ENCODE measurements at regions not wholly inside any gene's neighbourhood (a gene's known extent, or its start where the extent isn't known, plus 50 kb on each side); places are given as distances from the start of the nearest gene placed in this dataset.

GRCh38 chr9:31868830-31869229 is 515.6 kb upstream of the ACO1 start:
- no peak for TF ChIP-seq CTCF (IDR thresholded peaks at IDR 0.05; ENCODE audit: control extremely low read depth, extremely low read depth, low read depth, missing control alignments)
- CTCF ChIA-PET: no interaction called here
- no peak for DNase-seq (ENCODE audit: extremely low spot score)
- POLR2A ChIA-PET: no interaction called here

GRCh38 chr9:31870276-31870675 is 514.2 kb upstream of the ACO1 start:
- POLR2A ChIA-PET: no interaction called here
- no peak for DNase-seq (ENCODE audit: extremely low spot score)
- no peak for TF ChIP-seq CTCF (IDR thresholded peaks at IDR 0.05; ENCODE audit: control extremely low read depth, extremely low read depth, low read depth, missing control alignments)
- CTCF ChIA-PET: interaction anchor here (1.6 kb wide), 1 partner anchor 11 kb away, joined by 3 read pairs; no protein-coding TSS in a partner anchor

- no peak for TF ChIP-seq CTCF (IDR thresholded peaks at IDR 0.05; ENCODE audit: control extremely low read depth, extremely low read depth, low read depth, missing control alignments)
- DNase-seq (ENCODE audit: extremely low spot score): no peak
- ChIA-PET CTCF (interaction anchor here (1.3 kb wide), 1 partner anchor 10 kb away, joined by 3 read pairs; no protein-coding TSS in a partner anchor), POLR2A (no interaction called here)
These were observed 510.7 kb upstream of the ACO1 start for GRCh38 chr9:31873722-31874121.

- ChIA-PET POLR2A (no interaction called here), CTCF (no interaction called here)
- no peak for TF ChIP-seq CTCF (IDR thresholded peaks at IDR 0.05; ENCODE audit: control extremely low read depth, extremely low read depth, low read depth, missing control alignments)
- DNase-seq (ENCODE audit: extremely low spot score): no peak
These were observed 490.4 kb upstream of the ACO1 start for GRCh38 chr9:31894008-31894407.

- ChIA-PET CTCF (no interaction called here), POLR2A (no interaction called here)
- no peak for TF ChIP-seq CTCF (IDR thresholded peaks at IDR 0.05; ENCODE audit: control extremely low read depth, extremely low read depth, low read depth, missing control alignments)
- DNase-seq (ENCODE audit: extremely low spot score): no peak
These were observed 476.1 kb upstream of the ACO1 start for GRCh38 chr9:31908158-31908890.

GRCh38 chr9:31908891-31909480 is 475.5 kb upstream of the ACO1 start:
- CTCF ChIA-PET: no interaction called here
- no peak for DNase-seq (ENCODE audit: extremely low spot score)
- POLR2A ChIA-PET: no interaction called here
- TF ChIP-seq CTCF (IDR thresholded peaks at IDR 0.05; ENCODE audit: control extremely low read depth, extremely low read depth, low read depth, missing control alignments): no peak

All from GM10248 (cell line).